AG04450 (cell line): ENCODE measurements at regions not wholly inside any gene's neighbourhood (a gene's known extent, or its start where the extent isn't known, plus 50 kb on each side); places are given as distances from the start of the nearest gene placed in this dataset.
A peak's percentile ranks its signal among the peaks of the same experiment; 100 is the strongest.

Experiments used
- CTCF ChIA-PET: fragments of 300-600, 350-600 bp; formaldehyde crosslinking; extraction: SDS; loops from one replicate; lab custom pipeline; 2022; ENCODE audit warnings: antibody characterized with exemption, inconsistent platforms; lab: Charles Lee
- POLR2A ChIA-PET: fragments of 350-600 bp; formaldehyde crosslinking; extraction: SDS; loops from one replicate; lab custom pipeline; 2021; ENCODE audit warnings: antibody characterized with exemption, inconsistent platforms; lab: Yijun Ruan, JAX
- DNase-seq: peaks from one replicate; pipeline ENCODE4 v3.0.0-alpha.2; 2011; ENCODE audit warnings: low read depth, low spot score
- H3K27ac ChIP-seq: one replicate; pipeline ENCODE4 v1.5.1; 2012; ENCODE audit warnings: low read depth, low read length, control low read depth
- H3K27me3 ChIP-seq: one replicate; pipeline ENCODE4 v1.6.0; 2012; ENCODE audit warnings: low read length; ENCODE audit not compliant: control insufficient read depth, insufficient read depth
- H3K4me3 ChIP-seq: 2 replicates; pipeline ENCODE4 v1.5.1; 2011; ENCODE audit warnings: mild to moderate bottlenecking, low read depth, low read length, control low read depth
- H3K9me3 ChIP-seq: 2 replicates; pipeline ENCODE4 v1.5.1; 2012; ENCODE audit warnings: low read length; ENCODE audit not compliant: control insufficient read depth, insufficient read depth
- TF ChIP-seq, protein P1 (sequence below): IDR thresholded peaks from 2 replicates; pipeline ENCODE4 v1.5.1; 2011; ENCODE audit warnings: low read depth, low read length, control low read depth, inconsistent platforms

- H3K27ac ChIP-seq, result no peak overlapping the region
- H3K9me3 ChIP-seq, result 0 out of 2 replicates have a peak, but pooled peaks cover 3% of the 10 kb centered on the region
- ChIA-PET POLR2A (no interaction called here), CTCF (no interaction called here)
- no peak overlapping the region for H3K4me3 ChIP-seq
- no peaks in the 10 kb centered on the region for H3K27me3 ChIP-seq
- DNase-seq, result no peak
- TF ChIP-seq, protein P1, sequence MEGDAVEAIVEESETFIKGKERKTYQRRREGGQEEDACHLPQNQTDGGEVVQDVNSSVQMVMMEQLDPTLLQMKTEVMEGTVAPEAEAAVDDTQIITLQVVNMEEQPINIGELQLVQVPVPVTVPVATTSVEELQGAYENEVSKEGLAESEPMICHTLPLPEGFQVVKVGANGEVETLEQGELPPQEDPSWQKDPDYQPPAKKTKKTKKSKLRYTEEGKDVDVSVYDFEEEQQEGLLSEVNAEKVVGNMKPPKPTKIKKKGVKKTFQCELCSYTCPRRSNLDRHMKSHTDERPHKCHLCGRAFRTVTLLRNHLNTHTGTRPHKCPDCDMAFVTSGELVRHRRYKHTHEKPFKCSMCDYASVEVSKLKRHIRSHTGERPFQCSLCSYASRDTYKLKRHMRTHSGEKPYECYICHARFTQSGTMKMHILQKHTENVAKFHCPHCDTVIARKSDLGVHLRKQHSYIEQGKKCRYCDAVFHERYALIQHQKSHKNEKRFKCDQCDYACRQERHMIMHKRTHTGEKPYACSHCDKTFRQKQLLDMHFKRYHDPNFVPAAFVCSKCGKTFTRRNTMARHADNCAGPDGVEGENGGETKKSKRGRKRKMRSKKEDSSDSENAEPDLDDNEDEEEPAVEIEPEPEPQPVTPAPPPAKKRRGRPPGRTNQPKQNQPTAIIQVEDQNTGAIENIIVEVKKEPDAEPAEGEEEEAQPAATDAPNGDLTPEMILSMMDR, result no peak
Measured at GRCh38 chr1:232432313-232432712, 197.6 kb downstream of the SIPA1L2 start.

DNA sequence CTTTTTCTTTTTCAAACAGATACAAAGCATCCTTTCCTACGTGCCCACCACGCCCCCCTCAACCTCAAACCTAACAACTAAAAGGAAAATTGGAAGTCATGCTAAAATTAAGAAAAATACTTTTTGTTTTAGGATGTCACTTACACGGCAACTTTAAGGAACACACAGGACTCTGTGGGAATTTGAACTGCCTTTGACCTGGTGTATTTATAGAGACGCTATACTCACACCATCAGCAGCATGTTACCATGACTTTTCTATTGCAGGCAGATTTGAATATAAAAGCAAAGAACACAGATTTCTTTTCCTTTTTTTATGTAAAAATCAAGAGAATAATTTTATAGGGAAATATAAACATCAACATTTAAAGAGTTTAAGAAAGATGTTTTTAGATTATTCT is 198.2 kb downstream of the SIPA1L2 start:
- Histone ChIP-seq H3K4me3 (no peak overlapping the region), H3K9me3 (0 out of 2 replicates have a peak, but pooled peaks cover 3% of the 10 kb centered on the region), H3K27me3 (no peaks in the 10 kb centered on the region), H3K27ac (no peak overlapping the region)
- TF ChIP-seq, protein P1, result no peak
- ChIA-PET CTCF (no interaction called here), POLR2A (no interaction called here)
- no peak for DNase-seq

GRCh38 chr1:232431326-232431725 is 198.6 kb downstream of the SIPA1L2 start:
- CTCF ChIA-PET, result no interaction called here
- no peak for DNase-seq
- H3K4me3 ChIP-seq, result no peak overlapping the region
- TF ChIP-seq, protein P1, result no peak
- H3K27ac ChIP-seq, result no peak overlapping the region
- H3K9me3 ChIP-seq, result 0 out of 2 replicates have a peak, but pooled peaks cover under 1% of the 10 kb centered on the region
- POLR2A ChIA-PET, result no interaction called here
- no peaks in the 10 kb centered on the region for H3K27me3 ChIP-seq

- H3K9me3 ChIP-seq, result no peaks in the 10 kb centered on the region
- no peaks in the 10 kb centered on the region for H3K27me3 ChIP-seq
- no peak overlapping the region for H3K27ac ChIP-seq
- TF ChIP-seq, protein P1, result no peak
- no peak overlapping the region for H3K4me3 ChIP-seq
- DNase-seq, result no peak
- ChIA-PET POLR2A (no interaction called here), CTCF (no interaction called here)
Measured at GRCh38 chr1:232430467-232430866, 199.5 kb downstream of the SIPA1L2 start.

DNA sequence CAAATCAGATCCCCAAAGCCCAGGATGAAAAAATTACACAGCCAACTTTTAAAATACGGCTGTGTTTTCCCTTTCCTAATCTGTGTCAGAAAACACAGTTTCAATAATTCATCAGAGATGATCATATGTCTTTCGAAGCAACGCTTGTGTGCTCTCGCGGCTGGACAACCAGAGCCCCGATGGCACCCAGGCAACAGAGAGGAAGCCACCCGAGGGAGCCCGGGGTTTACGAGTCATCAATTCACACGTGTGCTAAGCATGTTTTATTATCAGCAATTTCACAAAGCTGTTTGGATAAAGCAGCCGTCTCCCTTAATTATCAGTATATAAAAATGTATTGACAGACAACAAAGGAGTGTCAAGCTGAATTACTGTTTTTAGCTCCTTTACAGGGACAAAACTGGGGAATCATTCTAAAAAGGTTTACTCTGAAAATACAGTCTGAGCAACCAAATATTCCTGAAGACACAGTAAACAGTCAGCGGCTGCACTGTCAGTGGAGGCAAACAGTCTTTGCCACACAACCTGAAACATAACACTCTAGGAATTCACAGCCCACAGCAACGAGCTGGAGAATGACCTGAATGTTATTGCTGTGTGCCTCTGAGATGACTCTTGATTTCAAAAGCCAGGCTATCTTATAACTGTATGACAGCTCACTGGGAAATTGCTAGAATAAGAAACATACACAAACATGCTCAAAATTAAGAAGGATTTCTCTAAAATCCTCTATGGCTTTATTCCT is 201.0 kb downstream of the SIPA1L2 start:
- ChIA-PET POLR2A (interaction anchor here (0.6 to 0.8 kb wide), 3 partner anchors 45 to 493 kb away, joined by 3 to 5 read pairs (median 4); no protein-coding TSS in a partner anchor), CTCF (interaction anchor here (0.6 to 2.1 kb wide), 6 partner anchors 44 to 672 kb away, joined by 4 to 11 read pairs (median 6); no protein-coding TSS in a partner anchor)
- Histone ChIP-seq H3K4me3 (no peak overlapping the region), H3K27ac (no peak overlapping the region), H3K27me3 (no peaks in the 10 kb centered on the region), H3K9me3 (no peaks in the 10 kb centered on the region)
- TF ChIP-seq, protein P1, result no peak
- DNase-seq, result peak; percentile 65
